MCF 10A (cell line): ENCODE measurements at regions not wholly inside any gene's neighbourhood (a gene's known extent, or its start where the extent isn't known, plus 50 kb on each side); places are given as distances from the start of the nearest gene placed in this dataset.
"Not testable (repeated sequence)": the region's sequence is repeated elsewhere in the genome, so short reads cannot be mapped to it uniquely, and the experiment has no call there.

ENCODE experiments used
- BruUV-seq: library from RNA; stranded (reverse); fragments of 400-500 nt; replicated peaks from 2 replicates; lab custom pipeline; 2021; lab: Mats Ljungman, UMichigan
- CTCF ChIA-PET: fragments of 300-600 bp; sonication (Branson Sonifier 250); formaldehyde crosslinking; extraction: SDS; loops from one replicate; lab custom pipeline; 2021; ENCODE audit warnings: antibody characterized with exemption, inconsistent platforms; lab: Yijun Ruan, JAX
- POLR2A ChIA-PET: fragments of 300-600, 350-650 bp; sonication (Branson Sonifier 250); formaldehyde crosslinking; extraction: SDS; loops from one replicate; lab custom pipeline; 2020; ENCODE audit warnings: antibody characterized with exemption, inconsistent platforms; lab: Yijun Ruan, JAX
- DNase-seq: peaks from one replicate; pipeline ENCODE4 v3.0.0-alpha.2; 2018; ENCODE audit not compliant: unreplicated experiment
- H3K27ac Mint-ChIP-seq: one replicate; pipeline ENCODE4 v1.8.0; 2022; ENCODE audit warnings: mild to moderate bottlenecking, low read depth, mixed read lengths; ENCODE audit not compliant: unreplicated experiment
- H3K27me3 Mint-ChIP-seq: one replicate; pipeline ENCODE4 v1.8.0; 2022; ENCODE audit warnings: mixed read lengths; ENCODE audit not compliant: insufficient read depth, unreplicated experiment
- H3K36me3 Mint-ChIP-seq: one replicate; pipeline ENCODE4 v1.8.0; 2022; ENCODE audit warnings: mild to moderate bottlenecking, moderate library complexity, mixed read lengths; ENCODE audit not compliant: insufficient read depth, unreplicated experiment
- H3K4me1 Mint-ChIP-seq: one replicate; pipeline ENCODE4 v1.8.0; 2022; ENCODE audit warnings: mixed read lengths; ENCODE audit not compliant: insufficient read depth, unreplicated experiment
- H3K4me3 Mint-ChIP-seq: one replicate; pipeline ENCODE4 v1.8.0; 2022; ENCODE audit warnings: mild to moderate bottlenecking, moderate library complexity, mixed read lengths; ENCODE audit not compliant: unreplicated experiment
- H3K9me3 Mint-ChIP-seq: one replicate; pipeline ENCODE4 v1.8.0; 2022; ENCODE audit warnings: mixed read lengths; ENCODE audit not compliant: unreplicated experiment
- intact Hi-C: fragments of 100-400 bp; cut with micrococcal nuclease; formaldehyde crosslinking; loops from 2 replicates; pipeline ENCODE4 v1.14.1; 2022
- TF ChIP-seq, protein P1 (sequence below): fragments of 200-600 bp; IDR thresholded peaks from one replicate; pipeline ENCODE4 v1.8.0; 2022; ENCODE audit warnings: antibody characterized with exemption, mild to moderate bottlenecking; ENCODE audit not compliant: unreplicated experiment

DNA sequence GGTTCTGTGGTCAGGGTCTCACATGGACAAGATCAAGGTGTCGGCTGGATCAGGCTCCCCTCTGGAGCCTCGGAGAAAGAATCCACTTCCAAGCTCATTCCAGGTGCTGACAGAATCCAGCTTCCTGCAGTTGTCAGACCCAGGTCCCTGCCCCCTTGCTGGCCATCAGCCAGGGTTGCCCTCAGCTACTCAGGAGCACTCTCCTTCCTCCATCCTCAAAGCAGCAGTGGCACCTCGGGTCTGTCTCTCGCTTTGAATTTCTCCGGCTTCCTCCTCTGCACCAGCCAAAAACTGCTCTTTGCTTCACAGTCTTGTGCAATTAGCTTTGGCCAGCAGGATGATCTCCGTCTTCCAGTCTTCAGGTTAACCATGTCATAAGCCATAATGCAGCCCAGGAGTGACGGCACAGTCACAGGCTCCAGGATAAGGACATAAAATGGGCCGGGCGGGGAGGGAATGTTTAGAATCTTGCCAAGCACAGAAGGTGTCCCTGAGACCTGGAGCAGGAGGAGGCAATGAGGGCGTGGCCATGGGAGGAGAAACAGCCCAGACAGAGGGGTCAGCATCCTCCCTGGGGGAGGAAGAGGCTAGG lies 79.4 kb upstream of the SLC25A33 start:
- H3K9me3 Mint-ChIP-seq = no peaks in the 10 kb centered on the region
- TF ChIP-seq, protein P1, sequence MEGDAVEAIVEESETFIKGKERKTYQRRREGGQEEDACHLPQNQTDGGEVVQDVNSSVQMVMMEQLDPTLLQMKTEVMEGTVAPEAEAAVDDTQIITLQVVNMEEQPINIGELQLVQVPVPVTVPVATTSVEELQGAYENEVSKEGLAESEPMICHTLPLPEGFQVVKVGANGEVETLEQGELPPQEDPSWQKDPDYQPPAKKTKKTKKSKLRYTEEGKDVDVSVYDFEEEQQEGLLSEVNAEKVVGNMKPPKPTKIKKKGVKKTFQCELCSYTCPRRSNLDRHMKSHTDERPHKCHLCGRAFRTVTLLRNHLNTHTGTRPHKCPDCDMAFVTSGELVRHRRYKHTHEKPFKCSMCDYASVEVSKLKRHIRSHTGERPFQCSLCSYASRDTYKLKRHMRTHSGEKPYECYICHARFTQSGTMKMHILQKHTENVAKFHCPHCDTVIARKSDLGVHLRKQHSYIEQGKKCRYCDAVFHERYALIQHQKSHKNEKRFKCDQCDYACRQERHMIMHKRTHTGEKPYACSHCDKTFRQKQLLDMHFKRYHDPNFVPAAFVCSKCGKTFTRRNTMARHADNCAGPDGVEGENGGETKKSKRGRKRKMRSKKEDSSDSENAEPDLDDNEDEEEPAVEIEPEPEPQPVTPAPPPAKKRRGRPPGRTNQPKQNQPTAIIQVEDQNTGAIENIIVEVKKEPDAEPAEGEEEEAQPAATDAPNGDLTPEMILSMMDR = no peak
- ChIA-PET POLR2A (interaction anchor here (0.5 to 1.8 kb wide), 6 partner anchors 8 to 434 kb away, joined by 3 to 7 read pairs (median 3); no protein-coding TSS in a partner anchor), CTCF (interaction anchor here (0.9 to 1.4 kb wide), 2 partner anchors 12 to 31 kb away, joined by 3 to 7 read pairs; no protein-coding TSS in a partner anchor)
- no peaks in the 10 kb centered on the region for H3K27me3 Mint-ChIP-seq
- no peak overlapping the region for H3K27ac Mint-ChIP-seq
- intact Hi-C loops = loop anchor here (5.0 kb wide), 1 partner anchor 32 kb away; no protein-coding TSS in a partner anchor
- BruUV-seq = no TSS peak
- H3K4me1 Mint-ChIP-seq = no peaks in the 10 kb centered on the region
- DNase-seq = no peak
- no peak overlapping the region for H3K4me3 Mint-ChIP-seq
- no peaks in the 10 kb centered on the region for H3K36me3 Mint-ChIP-seq

DNA sequence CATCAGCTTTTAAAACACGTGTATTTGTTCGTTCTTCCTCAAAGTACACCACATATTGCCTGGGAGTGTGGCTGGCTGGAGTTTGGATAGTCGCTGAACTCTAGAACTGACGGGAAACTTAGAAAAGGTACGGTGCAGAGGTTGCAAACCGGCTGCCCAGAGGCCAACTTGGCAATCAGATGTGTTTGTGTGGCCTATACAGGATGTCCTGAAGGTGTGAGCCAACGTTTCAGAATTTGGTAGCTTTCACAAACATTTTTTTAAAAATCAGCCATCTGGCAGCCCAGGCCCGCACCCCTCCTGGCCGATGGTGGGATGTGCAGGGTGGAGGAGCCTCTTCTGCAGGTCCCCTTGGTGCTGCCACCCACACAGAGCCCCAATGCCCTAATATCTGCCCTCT lies 73.6 kb upstream of the SLC25A33 start:
- Mint-ChIP-seq H3K27me3 (peaks cover 19% of the 10 kb centered on the region), H3K4me3 (no peak overlapping the region), H3K27ac (no peak overlapping the region), H3K36me3 (no peaks in the 10 kb centered on the region), H3K9me3 (no peaks in the 10 kb centered on the region), H3K4me1 (no peaks in the 10 kb centered on the region)
- intact Hi-C loops = no loop called here
- TF ChIP-seq, protein P1 = no peak
- DNase-seq = no peak
- ChIA-PET POLR2A (no interaction called here), CTCF (no interaction called here)
- BruUV-seq = no TSS peak

DNA sequence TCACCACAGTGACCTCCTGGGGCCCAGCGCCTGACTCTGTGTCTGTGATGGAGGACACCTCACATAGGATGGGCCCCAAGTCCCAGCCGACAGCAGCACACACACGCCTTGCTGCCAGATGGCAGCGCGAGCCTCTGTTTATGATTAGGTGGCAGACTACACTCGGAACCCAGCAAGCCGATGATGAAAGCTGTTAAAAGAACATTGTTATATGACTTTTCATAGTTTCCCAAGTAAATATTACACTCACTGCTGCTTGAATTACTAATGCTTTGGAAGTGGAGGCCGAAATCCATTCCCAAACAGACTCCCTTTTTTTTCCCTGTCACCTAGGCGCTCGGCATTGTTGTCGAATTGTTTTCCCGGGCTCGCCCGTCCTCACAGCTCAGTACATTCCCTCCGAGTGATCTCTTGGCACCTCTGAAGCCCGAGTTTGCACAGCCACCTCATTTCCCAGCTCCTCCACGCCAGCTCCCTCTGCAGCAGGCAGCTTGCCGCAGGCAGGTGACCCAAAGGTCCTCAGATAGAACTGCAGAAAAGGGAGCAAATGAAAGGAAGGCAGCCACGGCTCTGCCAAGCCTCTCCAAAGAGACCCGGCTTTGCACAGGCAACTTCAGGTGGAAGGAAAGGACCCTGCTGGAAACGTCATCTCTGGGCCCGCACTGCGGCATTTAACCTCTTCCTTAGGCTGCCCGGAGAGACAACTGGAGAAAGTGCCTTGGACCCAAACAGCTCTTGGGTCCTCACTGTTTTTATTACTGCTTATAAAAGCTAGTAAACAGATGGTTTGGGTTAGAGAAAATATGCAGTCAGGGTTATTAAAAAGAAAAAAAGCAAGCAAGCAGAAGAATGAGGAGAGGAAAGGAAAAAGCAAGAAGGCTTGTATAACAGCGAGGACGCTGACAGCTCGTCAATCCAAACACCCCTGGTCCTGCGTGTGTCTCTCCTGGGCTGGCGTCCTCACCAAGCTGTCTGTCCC lies 72.2 kb upstream of the SLC25A33 start:
- DNase-seq = no peak
- Mint-ChIP-seq H3K4me1 (no peaks in the 10 kb centered on the region), H3K4me3 (no peak overlapping the region), H3K27me3 (peaks cover 19% of the 10 kb centered on the region), H3K9me3 (no peaks in the 10 kb centered on the region), H3K27ac (no peak overlapping the region), H3K36me3 (no peaks in the 10 kb centered on the region)
- ChIA-PET CTCF (interaction anchor here (0.6 to 1.4 kb wide), 6 partner anchors 10 to 200 kb away, joined by 3 to 8 read pairs (median 3); no protein-coding TSS in a partner anchor), POLR2A (interaction anchor here (0.6 to 1.7 kb wide), 4 partner anchors 10 to 655 kb away, joined by 3 to 4 read pairs (median 4); partner anchors contain the start of gene SPSB1)
- intact Hi-C loops = no loop called here
- TF ChIP-seq, protein P1 = no peak
- BruUV-seq = no TSS peak

DNA sequence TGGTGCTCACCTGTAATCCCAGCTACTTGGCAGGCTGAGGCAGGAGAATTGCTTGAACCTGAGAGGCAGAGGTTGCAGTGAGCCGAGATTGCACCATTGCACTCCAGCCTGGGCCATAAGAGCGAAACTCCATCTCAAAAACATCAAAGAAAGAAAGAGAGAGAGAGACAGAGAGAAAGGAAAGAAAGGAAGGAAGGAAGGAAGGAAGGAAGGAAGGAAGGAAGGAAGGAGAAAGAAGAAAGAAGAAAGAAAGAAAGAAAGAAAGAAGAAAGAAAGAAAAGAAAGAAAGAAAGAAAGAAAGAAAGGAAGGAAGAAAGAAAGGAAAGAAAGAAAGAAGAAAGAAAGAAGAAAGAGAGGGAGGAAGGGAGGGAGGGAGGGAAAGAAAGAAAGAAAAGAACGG lies 69.4 kb upstream of the SLC25A33 start:
- H3K4me3 Mint-ChIP-seq, H3K27ac Mint-ChIP-seq, DNase-seq, H3K9me3 Mint-ChIP-seq, POLR2A ChIA-PET, BruUV-seq, H3K4me1 Mint-ChIP-seq, CTCF ChIA-PET, H3K36me3 Mint-ChIP-seq: not testable (repeated sequence)
- intact Hi-C loops = loop anchor here (5.0 kb wide), 1 partner anchor 178 kb away; the partner anchor contains the start of gene SPSB1
- peaks cover 19% of the 10 kb centered on the region for H3K27me3 Mint-ChIP-seq
